ENCODE measurements at regions not wholly inside any gene's neighbourhood (a gene's known extent, or its start where the extent isn't known, plus 50 kb on each side); places are given as distances from the start of the nearest gene placed in this dataset.

DNA sequence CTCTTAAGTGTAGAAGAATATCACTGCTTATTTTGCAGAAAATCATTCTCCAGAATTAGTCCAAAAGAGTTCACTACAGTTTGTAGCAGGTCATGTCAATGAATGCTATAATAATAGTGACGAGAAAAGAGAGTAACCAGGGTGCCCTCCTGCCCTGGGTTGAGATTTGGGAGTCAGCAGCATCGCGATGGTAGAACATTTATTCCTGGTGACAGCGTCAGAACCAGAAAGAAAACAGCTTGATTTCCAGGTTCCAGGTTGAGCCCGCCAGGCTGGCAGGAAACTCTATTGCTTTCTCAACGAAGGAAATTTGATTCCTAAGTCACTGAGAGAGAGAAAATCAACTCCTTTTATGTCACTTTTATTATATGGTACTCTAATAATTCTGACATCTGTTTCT is 550.3 kb downstream of the QKI start:
- intact Hi-C loops (cut with micrococcal nuclease) = no loop called here
- CTCF ChIA-PET = no interaction called here

DNA sequence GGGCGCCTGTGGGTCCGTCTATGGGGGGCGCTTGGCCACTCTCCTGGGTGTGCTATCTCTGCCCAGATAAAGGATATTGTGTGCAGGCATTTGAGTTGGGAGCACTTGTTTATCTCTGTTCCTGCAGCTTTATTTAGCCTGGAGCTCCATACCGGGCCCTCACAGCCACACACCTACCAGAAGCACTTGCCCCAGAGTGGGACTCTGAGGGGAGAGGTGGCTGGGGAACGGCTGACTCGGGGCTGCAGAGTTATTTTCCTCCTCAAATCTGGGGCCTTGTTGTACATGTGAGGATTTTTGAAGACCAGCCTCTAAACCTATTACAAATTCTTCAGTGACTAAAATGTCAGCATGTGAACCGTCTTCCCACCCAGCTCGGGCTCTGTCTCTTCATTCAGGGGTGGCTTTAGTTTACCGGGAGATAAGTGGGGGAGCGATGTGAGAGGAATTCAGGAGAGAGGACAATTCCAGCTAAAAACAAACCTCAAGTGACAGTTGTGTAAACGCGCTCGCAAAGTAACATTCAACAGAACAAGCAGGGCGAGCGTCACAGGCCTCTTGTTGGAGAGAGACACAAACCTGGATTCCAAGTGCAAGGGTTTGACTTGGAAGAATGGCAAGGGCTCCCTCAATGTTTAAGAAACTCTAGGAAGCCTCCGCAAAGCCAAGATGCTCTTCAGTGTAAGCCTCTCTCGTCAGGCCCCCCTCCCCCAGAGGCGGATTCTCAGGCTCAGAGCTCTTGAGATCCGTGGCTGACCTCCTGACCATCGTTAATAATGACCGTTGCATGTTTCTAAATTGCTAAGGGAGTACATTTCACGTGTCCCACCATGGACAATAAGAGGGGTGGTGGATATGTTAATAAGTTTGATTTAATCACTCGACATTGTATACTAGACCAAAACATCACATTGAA is 548.9 kb downstream of the QKI start:
- ChIA-PET POLR2A (interaction anchor here (0.8 kb wide), 1 partner anchor 12 kb away, joined by 3 read pairs; no protein-coding TSS in a partner anchor), CTCF (interaction anchor here (0.5 kb wide), 1 partner anchor 537 kb away, joined by 3 read pairs; no protein-coding TSS in a partner anchor)
- intact Hi-C loops (cut with micrococcal nuclease) = no loop called here
- H3K36me3 Mint-ChIP-seq (ENCODE audit: insufficient read depth, unreplicated experiment) = no peaks in the 10 kb centered on the region
- H3K4me1 Mint-ChIP-seq (ENCODE audit: insufficient read depth, unreplicated experiment) = peaks cover 3% of the 10 kb centered on the region
- no peak overlapping the region for H3K4me3 Mint-ChIP-seq (ENCODE audit: unreplicated experiment)
- no peaks in the 10 kb centered on the region for H3K9me3 Mint-ChIP-seq (ENCODE audit: unreplicated experiment)
- no peaks in the 10 kb centered on the region for H3K27me3 Mint-ChIP-seq (ENCODE audit: insufficient read depth, unreplicated experiment)
- BruUV-seq (replicated peaks) = no TSS peak
- DNase-seq (ENCODE audit: unreplicated experiment) = no peak
- no peak overlapping the region for H3K27ac Mint-ChIP-seq (ENCODE audit: low read depth, unreplicated experiment)
- TF ChIP-seq, protein P1, sequence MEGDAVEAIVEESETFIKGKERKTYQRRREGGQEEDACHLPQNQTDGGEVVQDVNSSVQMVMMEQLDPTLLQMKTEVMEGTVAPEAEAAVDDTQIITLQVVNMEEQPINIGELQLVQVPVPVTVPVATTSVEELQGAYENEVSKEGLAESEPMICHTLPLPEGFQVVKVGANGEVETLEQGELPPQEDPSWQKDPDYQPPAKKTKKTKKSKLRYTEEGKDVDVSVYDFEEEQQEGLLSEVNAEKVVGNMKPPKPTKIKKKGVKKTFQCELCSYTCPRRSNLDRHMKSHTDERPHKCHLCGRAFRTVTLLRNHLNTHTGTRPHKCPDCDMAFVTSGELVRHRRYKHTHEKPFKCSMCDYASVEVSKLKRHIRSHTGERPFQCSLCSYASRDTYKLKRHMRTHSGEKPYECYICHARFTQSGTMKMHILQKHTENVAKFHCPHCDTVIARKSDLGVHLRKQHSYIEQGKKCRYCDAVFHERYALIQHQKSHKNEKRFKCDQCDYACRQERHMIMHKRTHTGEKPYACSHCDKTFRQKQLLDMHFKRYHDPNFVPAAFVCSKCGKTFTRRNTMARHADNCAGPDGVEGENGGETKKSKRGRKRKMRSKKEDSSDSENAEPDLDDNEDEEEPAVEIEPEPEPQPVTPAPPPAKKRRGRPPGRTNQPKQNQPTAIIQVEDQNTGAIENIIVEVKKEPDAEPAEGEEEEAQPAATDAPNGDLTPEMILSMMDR (IDR thresholded peaks at IDR 0.05; ENCODE audit: unreplicated experiment) = no peak

More for the DNA sequence above, 550.3 kb downstream of the QKI start:
- POLR2A ChIA-PET = no interaction called here
- Mint-ChIP-seq H3K27me3 (ENCODE audit: insufficient read depth, unreplicated experiment) (no peaks in the 10 kb centered on the region), H3K36me3 (ENCODE audit: insufficient read depth, unreplicated experiment) (no peaks in the 10 kb centered on the region), H3K4me1 (ENCODE audit: insufficient read depth, unreplicated experiment) (no peaks in the 10 kb centered on the region), H3K27ac (ENCODE audit: low read depth, unreplicated experiment) (no peak overlapping the region), H3K9me3 (ENCODE audit: unreplicated experiment) (no peaks in the 10 kb centered on the region), H3K4me3 (ENCODE audit: unreplicated experiment) (no peak overlapping the region)
- TF ChIP-seq, protein P1 (IDR thresholded peaks at IDR 0.05; ENCODE audit: unreplicated experiment) = no peak
- no peak for DNase-seq (ENCODE audit: unreplicated experiment)
- no TSS peak for BruUV-seq (replicated peaks)

DNA sequence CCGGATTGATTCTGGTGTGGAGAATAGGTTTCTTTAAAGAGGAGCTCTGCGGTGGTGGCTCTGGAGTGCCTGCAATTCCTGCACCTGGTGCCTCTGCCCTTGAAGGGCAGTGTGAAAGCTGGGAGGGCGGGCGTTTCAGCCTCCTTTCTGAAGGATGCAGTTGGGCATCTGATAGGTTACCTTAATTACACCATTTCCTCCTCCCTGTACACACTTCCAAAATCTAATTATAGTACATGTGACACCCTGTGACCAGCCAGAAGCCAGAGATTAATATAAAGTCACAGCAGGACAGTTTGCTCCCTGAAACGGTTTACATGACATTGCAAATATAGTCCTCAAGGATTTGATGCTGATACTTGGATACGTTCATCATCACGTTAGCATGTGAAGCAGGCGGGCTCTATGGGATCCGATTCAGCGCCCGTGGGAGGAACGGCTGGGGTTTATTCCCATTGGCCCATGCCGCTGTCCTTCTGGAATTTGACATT is 548.2 kb downstream of the QKI start:
- intact Hi-C loops (cut with micrococcal nuclease) = no loop called here
- ChIA-PET CTCF (interaction anchor here (0.6 kb wide), 1 partner anchor 10 kb away, joined by 4 read pairs; no protein-coding TSS in a partner anchor), POLR2A (interaction anchor here (0.6 kb wide), 1 partner anchor 175 kb away, joined by 3 read pairs; no protein-coding TSS in a partner anchor)
- H3K36me3 Mint-ChIP-seq (ENCODE audit: insufficient read depth, unreplicated experiment) = no peaks in the 10 kb centered on the region
- no peak overlapping the region for H3K4me3 Mint-ChIP-seq (ENCODE audit: unreplicated experiment)
- no peaks in the 10 kb centered on the region for H3K27me3 Mint-ChIP-seq (ENCODE audit: insufficient read depth, unreplicated experiment)
- H3K27ac Mint-ChIP-seq (ENCODE audit: low read depth, unreplicated experiment) = no peak overlapping the region
- DNase-seq (ENCODE audit: unreplicated experiment) = no peak
- peaks cover 6% of the 10 kb centered on the region for H3K4me1 Mint-ChIP-seq (ENCODE audit: insufficient read depth, unreplicated experiment)
- TF ChIP-seq, protein P1 (IDR thresholded peaks at IDR 0.05; ENCODE audit: unreplicated experiment) = no peak
- BruUV-seq (replicated peaks) = no TSS peak
- H3K9me3 Mint-ChIP-seq (ENCODE audit: unreplicated experiment) = no peaks in the 10 kb centered on the region

DNA sequence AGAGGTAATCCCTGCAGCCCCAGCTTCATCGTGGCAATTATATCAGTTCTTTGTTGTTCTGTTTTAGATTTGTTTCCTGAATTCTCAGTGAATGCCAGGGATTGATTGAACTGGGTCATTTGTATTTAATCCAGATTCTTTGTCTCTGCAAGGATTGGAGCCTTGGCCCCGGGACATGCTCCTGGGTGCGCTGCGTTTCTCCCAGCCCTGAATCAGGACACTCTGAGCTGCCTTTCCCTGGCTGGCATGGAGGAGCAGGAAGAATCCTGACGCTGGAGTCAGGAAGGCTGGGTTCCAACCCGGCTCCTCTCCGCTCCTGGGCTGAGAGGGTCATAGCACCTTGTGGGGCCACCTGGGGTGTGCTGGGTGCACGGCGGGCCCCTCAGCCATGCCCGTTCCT is 545.6 kb downstream of the QKI start:
- intact Hi-C loops (cut with micrococcal nuclease) = no loop called here
- Mint-ChIP-seq H3K27ac (ENCODE audit: low read depth, unreplicated experiment) (no peak overlapping the region), H3K4me1 (ENCODE audit: insufficient read depth, unreplicated experiment) (peaks cover 11% of the 10 kb centered on the region), H3K36me3 (ENCODE audit: insufficient read depth, unreplicated experiment) (no peaks in the 10 kb centered on the region), H3K4me3 (ENCODE audit: unreplicated experiment) (no peak overlapping the region), H3K27me3 (ENCODE audit: insufficient read depth, unreplicated experiment) (no peaks in the 10 kb centered on the region), H3K9me3 (ENCODE audit: unreplicated experiment) (no peaks in the 10 kb centered on the region)
- ChIA-PET POLR2A (interaction anchor here (0.6 kb wide), 2 partner anchors 507 to 544 kb away, joined by 3 to 4 read pairs; no protein-coding TSS in a partner anchor), CTCF (interaction anchor here (0.6 to 2.1 kb wide), 5 partner anchors 423 to 974 kb away, joined by 3 to 10 read pairs (median 3); no protein-coding TSS in a partner anchor)
- TF ChIP-seq, protein P1 (IDR thresholded peaks at IDR 0.05; ENCODE audit: unreplicated experiment) = no peak
- BruUV-seq (replicated peaks) = no TSS peak
- no peak for DNase-seq (ENCODE audit: unreplicated experiment)
